ENCODE measurements at regions not wholly inside any gene's neighbourhood (a gene's known extent, or its start where the extent isn't known, plus 50 kb on each side); places are given as distances from the start of the nearest gene placed in this dataset.

DNA sequence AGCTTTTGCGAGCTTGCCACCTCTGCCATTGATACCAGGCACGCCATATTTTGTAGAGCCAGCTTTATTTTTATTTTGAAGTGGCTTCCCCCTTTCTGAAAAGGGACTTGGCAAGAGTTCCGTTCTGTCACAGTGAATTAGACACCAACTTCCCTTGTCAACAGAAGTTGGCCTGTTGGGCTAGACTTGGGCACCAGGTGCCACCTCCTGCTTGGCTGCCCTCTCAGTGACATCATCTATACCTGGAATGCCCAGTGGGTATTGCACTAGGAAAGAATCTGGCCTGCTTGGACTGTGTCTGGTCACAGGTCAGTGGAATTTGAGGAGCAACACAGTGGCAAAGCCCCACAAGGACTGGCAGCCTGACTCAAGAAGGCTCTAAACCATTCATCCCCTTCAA lies 101.0 kb downstream of the BCL2L11 start:
- intact Hi-C loops (cut with DNase I) = no loop called here
- H3K9me3 ChIP-seq (ENCODE audit: control insufficient read depth in 2 of 3, insufficient read depth in 1 of 3, low read length in 3 of 3) = no peaks in the 10 kb centered on the region
- no peaks in the 10 kb centered on the region for H3K36me3 ChIP-seq (ENCODE audit: control insufficient read depth in 2 of 3, insufficient read depth in 3 of 3, low read length in 3 of 3)
- no peaks in the 10 kb centered on the region for H3K27me3 ChIP-seq (ENCODE audit: control insufficient read depth, insufficient read depth, low read length)
- TF ChIP-seq, protein P1, sequence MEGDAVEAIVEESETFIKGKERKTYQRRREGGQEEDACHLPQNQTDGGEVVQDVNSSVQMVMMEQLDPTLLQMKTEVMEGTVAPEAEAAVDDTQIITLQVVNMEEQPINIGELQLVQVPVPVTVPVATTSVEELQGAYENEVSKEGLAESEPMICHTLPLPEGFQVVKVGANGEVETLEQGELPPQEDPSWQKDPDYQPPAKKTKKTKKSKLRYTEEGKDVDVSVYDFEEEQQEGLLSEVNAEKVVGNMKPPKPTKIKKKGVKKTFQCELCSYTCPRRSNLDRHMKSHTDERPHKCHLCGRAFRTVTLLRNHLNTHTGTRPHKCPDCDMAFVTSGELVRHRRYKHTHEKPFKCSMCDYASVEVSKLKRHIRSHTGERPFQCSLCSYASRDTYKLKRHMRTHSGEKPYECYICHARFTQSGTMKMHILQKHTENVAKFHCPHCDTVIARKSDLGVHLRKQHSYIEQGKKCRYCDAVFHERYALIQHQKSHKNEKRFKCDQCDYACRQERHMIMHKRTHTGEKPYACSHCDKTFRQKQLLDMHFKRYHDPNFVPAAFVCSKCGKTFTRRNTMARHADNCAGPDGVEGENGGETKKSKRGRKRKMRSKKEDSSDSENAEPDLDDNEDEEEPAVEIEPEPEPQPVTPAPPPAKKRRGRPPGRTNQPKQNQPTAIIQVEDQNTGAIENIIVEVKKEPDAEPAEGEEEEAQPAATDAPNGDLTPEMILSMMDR (IDR thresholded peaks at IDR 0.05; ENCODE audit: borderline replicate concordance, extremely low read depth, insufficient read depth) = no peak
- H3K27ac ChIP-seq (ENCODE audit: low read depth in 2 of 2, low read length in 2 of 2) = no peak overlapping the region
- H3K4me1 ChIP-seq (ENCODE audit: control insufficient read depth in 2 of 3, insufficient read depth in 2 of 3, low read depth in 1 of 3, low read length in 3 of 3) = no peaks in the 10 kb centered on the region
- H3K9ac ChIP-seq (ENCODE audit: low read length in 3 of 3) = no peak overlapping the region
- DNase-seq (no peak), FAIRE-seq (no peak)
- H3K4me3 ChIP-seq (ENCODE audit: low read length in 3 of 3) = no peak overlapping the region

DNA sequence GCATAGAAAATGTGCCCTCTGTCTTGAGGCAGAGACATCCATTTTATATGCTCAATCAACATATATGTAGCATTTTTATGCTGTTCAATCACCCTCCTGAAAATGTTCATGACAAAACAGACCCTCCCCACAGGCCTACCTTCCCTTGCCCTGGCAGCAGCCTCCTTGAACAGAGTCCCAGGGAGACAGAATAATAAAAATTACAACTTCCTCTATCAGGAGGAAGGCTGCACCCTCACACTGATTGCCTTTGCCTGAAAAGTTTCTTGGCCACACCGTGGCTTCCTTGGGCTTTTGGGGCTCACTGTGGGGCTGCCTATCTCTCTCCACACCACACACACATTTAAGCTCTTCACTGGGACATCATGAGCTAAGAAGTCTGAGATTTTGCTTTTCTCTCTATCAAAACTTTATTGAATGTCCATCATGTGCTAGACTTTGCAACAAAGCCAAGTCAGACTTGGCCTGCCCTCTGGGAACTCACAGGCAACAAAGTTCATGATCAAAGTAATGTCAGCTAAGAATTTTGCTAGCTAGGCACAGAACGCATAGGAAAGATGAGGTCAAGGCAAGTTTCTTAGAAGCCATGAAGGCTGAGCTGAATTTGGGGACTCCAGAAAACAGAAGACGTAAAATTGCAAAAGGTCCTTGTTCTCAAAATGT lies 101.6 kb downstream of the BCL2L11 start:
- FAIRE-seq (no peak), DNase-seq (no peak)
- Histone ChIP-seq H3K36me3 (ENCODE audit: control insufficient read depth in 2 of 3, insufficient read depth in 3 of 3, low read length in 3 of 3) (no peaks in the 10 kb centered on the region), H3K4me1 (ENCODE audit: control insufficient read depth in 2 of 3, insufficient read depth in 2 of 3, low read depth in 1 of 3, low read length in 3 of 3) (no peaks in the 10 kb centered on the region), H3K9me3 (ENCODE audit: control insufficient read depth in 2 of 3, insufficient read depth in 1 of 3, low read length in 3 of 3) (no peaks in the 10 kb centered on the region), H3K27ac (ENCODE audit: low read depth in 2 of 2, low read length in 2 of 2) (no peak overlapping the region), H3K4me3 (ENCODE audit: low read length in 3 of 3) (no peak overlapping the region), H3K27me3 (ENCODE audit: control insufficient read depth, insufficient read depth, low read length) (no peaks in the 10 kb centered on the region), H3K9ac (ENCODE audit: low read length in 3 of 3) (no peak overlapping the region)
- TF ChIP-seq, protein P1 (IDR thresholded peaks at IDR 0.05; ENCODE audit: borderline replicate concordance, extremely low read depth, insufficient read depth) = no peak
- intact Hi-C loops (cut with DNase I) = no loop called here

DNA sequence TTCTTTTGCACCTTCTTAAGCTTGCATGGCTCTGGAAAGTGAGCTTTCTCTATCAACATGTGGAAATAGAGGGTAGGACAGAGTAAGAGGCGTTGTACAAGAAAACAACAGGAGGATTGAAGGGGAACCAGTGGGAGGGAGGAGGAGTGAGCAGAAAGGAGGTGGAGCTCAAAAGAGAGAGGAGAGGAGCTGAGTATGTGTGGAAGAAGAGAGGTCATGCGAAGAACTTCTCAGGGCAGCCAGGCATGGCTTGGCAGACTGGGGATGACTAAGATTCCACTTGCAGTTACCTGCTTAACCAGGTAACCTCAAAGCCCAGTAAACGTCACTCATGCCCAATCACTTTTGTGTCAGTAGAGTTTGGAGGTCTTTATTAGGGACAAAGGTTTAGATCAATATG lies 105.1 kb downstream of the BCL2L11 start:
- no peak for FAIRE-seq
- no peak overlapping the region for H3K4me3 ChIP-seq (ENCODE audit: low read length in 3 of 3)
- intact Hi-C loops (cut with DNase I) = no loop called here

More for the DNA sequence above, 105.1 kb downstream of the BCL2L11 start:
- H3K9me3 ChIP-seq (ENCODE audit: control insufficient read depth in 2 of 3, insufficient read depth in 1 of 3, low read length in 3 of 3) = no peaks in the 10 kb centered on the region
- no peaks in the 10 kb centered on the region for H3K4me1 ChIP-seq (ENCODE audit: control insufficient read depth in 2 of 3, insufficient read depth in 2 of 3, low read depth in 1 of 3, low read length in 3 of 3)
- no peaks in the 10 kb centered on the region for H3K36me3 ChIP-seq (ENCODE audit: control insufficient read depth in 2 of 3, insufficient read depth in 3 of 3, low read length in 3 of 3)
- H3K27me3 ChIP-seq (ENCODE audit: control insufficient read depth, insufficient read depth, low read length) = no peaks in the 10 kb centered on the region
- no peak overlapping the region for H3K27ac ChIP-seq (ENCODE audit: low read depth in 2 of 2, low read length in 2 of 2)
- peak in 1 of 5 donors; percentile 11 for DNase-seq
- TF ChIP-seq, protein P1 (IDR thresholded peaks at IDR 0.05; ENCODE audit: borderline replicate concordance, extremely low read depth, insufficient read depth) = no peak
- no peak overlapping the region for H3K9ac ChIP-seq (ENCODE audit: low read length in 3 of 3)

Data from kidney (tissue), 13 donors.